Trophoblast cell (in vitro differentiated cells and primary cell): ENCODE measurements at regions not wholly inside any gene's neighbourhood (a gene's known extent, or its start where the extent isn't known, plus 50 kb on each side); places are given as distances from the start of the nearest gene placed in this dataset.

ENCODE experiments used
- DNase-seq, 2 donors: peaks; one replicate each; pipeline ENCODE4 v3.0.0-alpha.2; 2016
- H2AFZ ChIP-seq: 2 replicates; pipeline ENCODE4 v1.6.1; 2013; ENCODE audit warnings: low read length, moderate library complexity, mild to moderate bottlenecking; ENCODE audit not compliant: insufficient read depth, poor library complexity
- H2AK5ac ChIP-seq: 2 replicates; pipeline ENCODE4 v1.6.1; 2013; ENCODE audit warnings: mild to moderate bottlenecking, low read length
- H2BK120ac ChIP-seq: 2 replicates; pipeline ENCODE4 v1.6.1; 2013; ENCODE audit warnings: low read length, mild to moderate bottlenecking, moderate library complexity; ENCODE audit not compliant: insufficient read depth, poor library complexity
- H2BK12ac ChIP-seq: 2 replicates; pipeline ENCODE4 v1.6.1; 2013; ENCODE audit warnings: mild to moderate bottlenecking, low read length, moderate library complexity
- H2BK5ac ChIP-seq: 2 replicates; pipeline ENCODE4 v1.6.1; 2013; ENCODE audit warnings: low read length, low read depth, moderate library complexity, mild to moderate bottlenecking; ENCODE audit not compliant: poor library complexity
- H3K14ac ChIP-seq: 2 replicates; pipeline ENCODE4 v1.6.1; 2013; ENCODE audit warnings: mild to moderate bottlenecking, low read length
- H3K18ac ChIP-seq: 2 replicates; pipeline ENCODE4 v1.6.1; 2013; ENCODE audit warnings: mild to moderate bottlenecking, low read length
- H3K23ac ChIP-seq: 2 replicates; pipeline ENCODE4 v1.6.1; 2013; ENCODE audit warnings: low read length
- H3K27ac ChIP-seq: 2 replicates; pipeline ENCODE4 v1.5.1; 2013; ENCODE audit warnings: low read depth, mild to moderate bottlenecking, inconsistent platforms, low read length, moderate library complexity
- H3K27me3 ChIP-seq: 2 replicates; pipeline ENCODE4 v1.6.1; 2013; ENCODE audit warnings: inconsistent platforms, mild to moderate bottlenecking, low read length, moderate library complexity; ENCODE audit not compliant: insufficient read depth
- H3K36me3 ChIP-seq, 2 experiments: 1 replicate in 1 of 2; 2 replicates in 1 of 2; pipeline ENCODE4 v1.6.1; 2013; ENCODE audit warnings: low read length in 2 of 2, mild to moderate bottlenecking in 2 of 2, moderate library complexity in 1 of 2; ENCODE audit not compliant: insufficient read depth in 2 of 2, control insufficient read depth in 1 of 2
- H3K4ac ChIP-seq: 2 replicates; pipeline ENCODE4 v1.6.1; 2013; ENCODE audit warnings: low read depth, mild to moderate bottlenecking, low read length, moderate library complexity
- H3K4me1 ChIP-seq, 2 experiments: 1 replicate in 1 of 2; 2 replicates in 1 of 2; pipeline ENCODE4 v1.6.1; 2013; ENCODE audit warnings: low read length in 2 of 2, mild to moderate bottlenecking in 2 of 2, moderate library complexity in 1 of 2; ENCODE audit not compliant: insufficient read depth in 2 of 2, control insufficient read depth in 1 of 2
- H3K4me2 ChIP-seq: 2 replicates; pipeline ENCODE4 v1.6.1; 2013; ENCODE audit warnings: inconsistent platforms, mild to moderate bottlenecking, low read length, moderate library complexity
- H3K4me3 ChIP-seq: 2 replicates; pipeline ENCODE4 v1.5.1; 2013; ENCODE audit warnings: mild to moderate bottlenecking, low read depth, low read length, inconsistent platforms
- H3K79me1 ChIP-seq: one replicate; pipeline ENCODE4 v1.6.1; 2013; ENCODE audit warnings: low read length
- H3K79me2 ChIP-seq: 2 replicates; pipeline ENCODE4 v1.6.1; 2013; ENCODE audit warnings: low read length, mild to moderate bottlenecking; ENCODE audit not compliant: control insufficient read depth, insufficient read depth, poor library complexity
- H3K9ac ChIP-seq: 2 replicates; pipeline ENCODE4 v1.6.1; 2013; ENCODE audit warnings: mild to moderate bottlenecking, low read length
- H3K9me3 ChIP-seq: 2 replicates; pipeline ENCODE4 v1.6.1; 2013; ENCODE audit warnings: low read depth, mild to moderate bottlenecking, control low read depth, inconsistent platforms, low read length; ENCODE audit not compliant: insufficient read depth
- H4K12ac ChIP-seq: 2 replicates; pipeline ENCODE4 v1.6.1; 2013; ENCODE audit warnings: low read depth, mild to moderate bottlenecking, low read length, moderate library complexity
- H4K8ac ChIP-seq: 2 replicates; pipeline ENCODE4 v1.6.1; 2013; ENCODE audit warnings: low read depth, mild to moderate bottlenecking, low read length, moderate library complexity
- H4K91ac ChIP-seq: one replicate; pipeline ENCODE4 v1.6.1; 2013; ENCODE audit warnings: low read depth, mild to moderate bottlenecking, low read length, moderate library complexity
- WGBS: extraction: QIAGEN DNeasy Blood & Tissue Kit; methylation state at CpG from one replicate; pipeline ENCODE4 v1.1.7; 2013; ENCODE audit warnings: missing lambda C conversion rate; ENCODE audit not compliant: insufficient read length, insufficient coverage; ENCODE audit errors: extremely low coverage; 5-methylcytosine and 5-hydroxymethylcytosine counted together

GRCh38 chr10:3685384-3685783, 99.6 kb downstream of the KLF6 start:
- Histone ChIP-seq H3K9ac (no peak overlapping the region), H3K14ac (no peak overlapping the region), H3K36me3 (no peaks in the 10 kb centered on the region), H2BK12ac (no peak overlapping the region), H2BK5ac (no peak overlapping the region), H3K4me3 (no peak overlapping the region), H2AFZ (no peak overlapping the region), H3K18ac (no peak overlapping the region), H3K23ac (no peak overlapping the region), H3K4me2 (no peak overlapping the region), H3K79me1 (peaks cover 1% of the 10 kb centered on the region), H3K9me3 (peaks cover 5% of the 10 kb centered on the region), H2AK5ac (no peak overlapping the region), H4K8ac (no peak overlapping the region), H3K79me2 (no peaks in the 10 kb centered on the region), H3K4ac (no peak overlapping the region), H4K12ac (no peak overlapping the region), H2BK120ac (no peak overlapping the region), H3K4me1 (peaks cover 2 to 5% of the 10 kb centered on the region in 2 experiments), H4K91ac (no peak overlapping the region), H3K27me3 (no peaks in the 10 kb centered on the region), H3K27ac (no peak overlapping the region)
- WGBS, result no CpG with 5 or more reads among the region's 3 CpGs
- DNase-seq, result no peak

- Histone ChIP-seq H2BK12ac (no peak overlapping the region), H3K14ac (no peak overlapping the region), H3K27me3 (no peaks in the 10 kb centered on the region), H3K4ac (no peak overlapping the region), H2BK5ac (no peak overlapping the region), H2AFZ (no peak overlapping the region), H4K91ac (no peak overlapping the region), H3K4me1 (peaks cover 2 to 5% of the 10 kb centered on the region in 2 experiments), H3K18ac (no peak overlapping the region), H3K4me3 (no peak overlapping the region), H2BK120ac (no peak overlapping the region), H3K9me3 (peaks cover 5% of the 10 kb centered on the region), H4K8ac (no peak overlapping the region), H2AK5ac (no peak overlapping the region), H3K23ac (no peak overlapping the region), H3K36me3 (no peaks in the 10 kb centered on the region), H4K12ac (no peak overlapping the region), H3K79me1 (peaks cover 1% of the 10 kb centered on the region), H3K27ac (no peak overlapping the region), H3K4me2 (no peak overlapping the region), H3K79me2 (no peaks in the 10 kb centered on the region), H3K9ac (no peak overlapping the region)
- DNase-seq, result no peak
- WGBS, result no CpG with 5 or more reads among the region's 2 CpGs
Observed at GRCh38 chr10:3684891-3685290, 100.1 kb downstream of the KLF6 start.

- H3K14ac ChIP-seq, result no peak overlapping the region
- H3K27me3 ChIP-seq, result no peaks in the 10 kb centered on the region
- no peak overlapping the region for H4K12ac ChIP-seq
- no peak overlapping the region for H2BK5ac ChIP-seq
- H3K4me3 ChIP-seq, result no peak overlapping the region
- H3K9me3 ChIP-seq, result peaks cover 6% of the 10 kb centered on the region
- no peak overlapping the region for H3K18ac ChIP-seq
- H2AFZ ChIP-seq, result no peak overlapping the region
- H2BK120ac ChIP-seq, result no peak overlapping the region
- no peak overlapping the region for H3K4me2 ChIP-seq
- H3K23ac ChIP-seq, result no peak overlapping the region
- no peak overlapping the region for H4K8ac ChIP-seq
- no peak overlapping the region for H3K4ac ChIP-seq
- H3K36me3 ChIP-seq, result no peaks in the 10 kb centered on the region
- no peak overlapping the region for H3K9ac ChIP-seq
- H3K79me1 ChIP-seq, result no peaks in the 10 kb centered on the region
- WGBS, result no CpG with 5 or more reads among the region's 4 CpGs
- no peak overlapping the region for H4K91ac ChIP-seq
- H3K4me1 ChIP-seq, result peaks cover 0 to 3% of the 10 kb centered on the region in 2 experiments
- H2BK12ac ChIP-seq, result no peak overlapping the region
- H2AK5ac ChIP-seq, result peak overlapping the region; percentile 9
- H3K27ac ChIP-seq, result no peak overlapping the region
- no peaks in the 10 kb centered on the region for H3K79me2 ChIP-seq
- DNase-seq, result no peak
Observed at GRCh38 chr10:3683560-3683959, 101.4 kb downstream of the KLF6 start.

- H3K4ac ChIP-seq, result no peak overlapping the region
- no peak overlapping the region for H4K91ac ChIP-seq
- no peak overlapping the region for H2BK12ac ChIP-seq
- peaks cover under 1 to 3% of the 10 kb centered on the region in 2 experiments for H3K4me1 ChIP-seq
- H3K9ac ChIP-seq, result no peak overlapping the region
- no peak overlapping the region for H3K14ac ChIP-seq
- no peak overlapping the region for H3K4me3 ChIP-seq
- H3K27me3 ChIP-seq, result no peaks in the 10 kb centered on the region
- no peak overlapping the region for H2BK5ac ChIP-seq
- WGBS, result no CpG with 5 or more reads among the region's 6 CpGs
- H3K36me3 ChIP-seq, result no peaks in the 10 kb centered on the region
- no peak overlapping the region for H2AFZ ChIP-seq
- H3K27ac ChIP-seq, result no peak overlapping the region
- H3K4me2 ChIP-seq, result no peak overlapping the region
- H3K23ac ChIP-seq, result no peak overlapping the region
- no peaks in the 10 kb centered on the region for H3K79me2 ChIP-seq
- peak; percentile 57 to 87 for DNase-seq
- no peak overlapping the region for H2BK120ac ChIP-seq
- H3K79me1 ChIP-seq, result peaks cover 2% of the 10 kb centered on the region
- H2AK5ac ChIP-seq, result no peak overlapping the region
- H4K12ac ChIP-seq, result no peak overlapping the region
- no peak overlapping the region for H4K8ac ChIP-seq
- H3K18ac ChIP-seq, result no peak overlapping the region
- peaks cover 6% of the 10 kb centered on the region for H3K9me3 ChIP-seq
Observed at GRCh38 chr10:3682745-3683144, 102.3 kb downstream of the KLF6 start.
